ENCODE measurements at regions not wholly inside any gene's neighbourhood (a gene's known extent, or its start where the extent isn't known, plus 50 kb on each side); places are given as distances from the start of the nearest gene placed in this dataset.

DNA sequence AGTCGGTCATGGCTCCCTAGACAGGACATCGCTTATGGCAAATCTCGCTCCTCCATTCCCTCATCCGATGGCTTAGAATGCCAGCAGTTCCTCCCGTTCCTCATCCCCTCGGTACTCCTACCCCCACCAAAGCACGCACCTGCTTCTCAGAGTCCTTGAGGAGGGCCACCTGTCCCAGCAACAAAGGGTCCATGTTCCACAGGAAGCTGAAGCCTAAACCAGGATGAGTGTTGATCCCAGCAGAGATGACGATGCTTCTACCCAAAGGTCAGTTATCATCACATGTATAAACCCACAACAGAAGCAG, 111.2 kb downstream of the THBS2 start:
- TF ChIP-seq FOXM1 (IDR thresholded peaks at IDR 0.05; ENCODE audit: borderline replicate concordance) (no peak), ZNF384 (IDR thresholded peaks at IDR 0.05) (no peak), FOXK2 (IDR thresholded peaks at IDR 0.05) (no peak), BHLHE40 (IDR thresholded peaks at IDR 0.05; ENCODE audit: borderline replicate concordance) (no peak), CTBP1 (IDR thresholded peaks at IDR 0.05; ENCODE audit: borderline replicate concordance) (no peak)
- TF ChIP-seq, protein P1, sequence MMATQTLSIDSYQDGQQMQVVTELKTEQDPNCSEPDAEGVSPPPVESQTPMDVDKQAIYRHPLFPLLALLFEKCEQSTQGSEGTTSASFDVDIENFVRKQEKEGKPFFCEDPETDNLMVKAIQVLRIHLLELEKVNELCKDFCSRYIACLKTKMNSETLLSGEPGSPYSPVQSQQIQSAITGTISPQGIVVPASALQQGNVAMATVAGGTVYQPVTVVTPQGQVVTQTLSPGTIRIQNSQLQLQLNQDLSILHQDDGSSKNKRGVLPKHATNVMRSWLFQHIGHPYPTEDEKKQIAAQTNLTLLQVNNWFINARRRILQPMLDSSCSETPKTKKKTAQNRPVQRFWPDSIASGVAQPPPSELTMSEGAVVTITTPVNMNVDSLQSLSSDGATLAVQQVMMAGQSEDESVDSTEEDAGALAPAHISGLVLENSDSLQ (IDR thresholded peaks at IDR 0.05): no peak
